HEK293T (cell line): ENCODE measurements at regions not wholly inside any gene's neighbourhood (a gene's known extent, or its start where the extent isn't known, plus 50 kb on each side); places are given as distances from the start of the nearest gene placed in this dataset.

Experiments
- ARNT ChIP-seq: fragments of 450-650 bp; IDR thresholded peaks from 2 replicates; pipeline ENCODE4 v1.6.1; 2017; ENCODE audit warnings: mild to moderate bottlenecking
- BHLHE40 ChIP-seq: fragments of 450-650 bp; IDR thresholded peaks from 2 replicates; pipeline ENCODE4 v1.6.1; 2016; ENCODE audit warnings: mild to moderate bottlenecking, moderate library complexity, borderline replicate concordance
- ELF4 ChIP-seq: fragments of 450-650 bp; IDR thresholded peaks from 2 replicates; pipeline ENCODE4 v1.6.1; 2017; ENCODE audit warnings: antibody characterized with exemption
- FOXA1 ChIP-seq: fragments of 450-650 bp; IDR thresholded peaks from 2 replicates; pipeline ENCODE4 v1.6.1; 2016; ENCODE audit warnings: mild to moderate bottlenecking
- FOXK2 ChIP-seq: fragments of 450-650 bp; IDR thresholded peaks from 2 replicates; pipeline ENCODE4 v1.6.1; 2016; ENCODE audit warnings: mild to moderate bottlenecking
- FOXM1 ChIP-seq: fragments of 450-650 bp; IDR thresholded peaks from 2 replicates; pipeline ENCODE4 v1.6.1; 2017; ENCODE audit warnings: mild to moderate bottlenecking, borderline replicate concordance
- SP1 ChIP-seq: fragments of 450-650 bp; IDR thresholded peaks from 2 replicates; pipeline ENCODE4 v1.6.1; 2017
- TARDBP ChIP-seq: fragments of 450-650 bp; IDR thresholded peaks from 2 replicates; pipeline ENCODE4 v1.6.1; 2016

DNA sequence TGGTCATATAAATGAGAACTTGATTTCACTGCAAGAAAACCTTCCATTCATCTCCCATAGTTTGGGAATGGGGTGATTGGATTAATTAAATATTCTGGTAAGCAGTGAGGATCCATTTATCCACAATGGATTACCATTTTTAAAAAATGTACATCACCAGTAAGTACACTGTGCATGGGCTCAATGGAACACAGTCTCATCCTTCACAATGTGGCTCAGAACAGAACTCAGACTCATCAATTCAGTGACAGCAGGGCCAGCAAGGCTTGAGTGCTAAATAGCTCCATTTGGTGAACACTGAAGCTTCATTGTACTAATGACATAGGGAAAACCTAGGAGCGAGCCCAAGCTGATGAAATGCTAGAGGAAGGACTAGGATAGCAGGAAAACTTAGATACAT, 223.8 kb downstream of the CMPK2 start:
- TF ChIP-seq BHLHE40 (no peak), FOXM1 (no peak), TARDBP (no peak), SP1 (no peak), ELF4 (no peak), FOXK2 (no peak), FOXA1 (no peak), ARNT (no peak)
